GM21360 (cell line): ENCODE measurements at regions not wholly inside any gene's neighbourhood (a gene's known extent, or its start where the extent isn't known, plus 50 kb on each side); places are given as distances from the start of the nearest gene placed in this dataset.
"Not testable (repeated sequence)": the region's sequence is repeated elsewhere in the genome, so short reads cannot be mapped to it uniquely, and the experiment has no call there.

Experiments used
- ATAC-seq: cut with Tn5 transposase; IDR thresholded peaks from one replicate; pipeline ENCODE4 v1.9.1; 2021; ENCODE audit warnings: mild to moderate bottlenecking, moderate library complexity; ENCODE audit not compliant: unreplicated experiment

DNA sequence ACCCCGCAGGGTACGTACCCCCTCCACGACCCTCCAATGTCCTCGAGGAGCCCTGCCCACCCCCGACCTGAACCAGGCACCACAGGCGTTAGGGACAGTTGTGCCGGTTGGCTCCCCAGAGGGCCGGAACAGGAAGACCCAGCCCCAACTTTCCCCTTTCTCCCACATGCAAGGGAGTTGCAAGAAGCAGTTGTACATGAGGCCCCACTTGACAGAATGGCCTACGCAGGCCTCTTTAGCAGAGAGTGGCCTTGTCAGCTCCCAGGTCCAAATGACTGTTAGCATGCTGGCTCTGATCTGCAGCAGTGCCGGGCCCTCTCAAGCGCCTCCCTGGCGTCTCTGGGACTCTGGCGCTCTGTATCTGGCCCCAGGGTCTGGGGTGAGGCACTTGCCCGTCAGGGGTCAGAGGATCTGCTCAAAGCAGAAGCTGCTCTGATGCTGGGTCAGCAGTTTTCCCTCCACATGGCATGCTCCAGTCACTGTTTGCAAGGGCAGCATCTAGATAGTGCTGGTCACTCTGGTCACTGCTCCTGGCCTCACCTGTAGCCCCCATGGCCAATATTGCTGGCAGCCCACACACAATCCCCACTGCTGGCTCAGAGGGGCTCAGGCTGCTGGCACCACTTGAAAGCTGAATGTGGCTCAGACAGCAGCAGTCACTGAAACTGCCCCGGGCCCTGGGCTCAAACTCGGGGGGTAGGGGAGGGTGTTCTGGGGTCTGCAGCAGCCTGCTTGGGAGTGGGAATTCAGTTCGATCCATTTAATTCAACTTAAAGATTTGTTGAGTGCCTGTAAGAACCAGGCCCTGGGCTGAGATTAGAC, 254.5 kb downstream of the FAM43A start:
- no peak for ATAC-seq

DNA sequence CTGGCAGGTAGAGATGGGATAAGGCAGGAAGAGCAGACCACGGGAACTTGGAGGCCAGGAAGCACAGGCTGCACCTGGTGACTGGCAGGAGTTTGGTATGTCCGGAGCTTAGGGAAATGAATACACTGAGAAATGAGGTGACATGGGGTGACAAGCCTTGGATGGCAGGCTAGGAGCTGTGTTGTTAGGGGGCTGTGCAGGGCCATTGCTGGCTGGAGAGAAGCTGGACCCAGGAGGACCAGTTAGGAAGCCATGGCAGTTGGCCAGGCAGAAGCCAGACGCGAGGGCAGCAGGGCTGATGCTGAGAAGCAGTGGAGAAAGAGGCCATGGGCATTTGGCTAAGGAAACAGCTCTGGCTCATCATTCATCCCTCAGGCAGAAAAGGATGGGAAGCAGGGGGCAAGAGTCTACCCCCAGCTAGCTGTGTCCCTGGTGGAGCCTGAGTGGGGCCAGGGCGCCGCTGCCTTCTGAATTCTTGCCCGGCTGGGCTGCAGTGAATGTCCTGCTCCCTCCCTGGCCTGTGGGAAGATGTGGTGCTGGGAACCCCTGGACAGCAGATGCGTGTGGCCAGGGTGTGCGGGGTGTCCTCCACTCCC, 255.8 kb downstream of the FAM43A start:
- no peak for ATAC-seq

DNA sequence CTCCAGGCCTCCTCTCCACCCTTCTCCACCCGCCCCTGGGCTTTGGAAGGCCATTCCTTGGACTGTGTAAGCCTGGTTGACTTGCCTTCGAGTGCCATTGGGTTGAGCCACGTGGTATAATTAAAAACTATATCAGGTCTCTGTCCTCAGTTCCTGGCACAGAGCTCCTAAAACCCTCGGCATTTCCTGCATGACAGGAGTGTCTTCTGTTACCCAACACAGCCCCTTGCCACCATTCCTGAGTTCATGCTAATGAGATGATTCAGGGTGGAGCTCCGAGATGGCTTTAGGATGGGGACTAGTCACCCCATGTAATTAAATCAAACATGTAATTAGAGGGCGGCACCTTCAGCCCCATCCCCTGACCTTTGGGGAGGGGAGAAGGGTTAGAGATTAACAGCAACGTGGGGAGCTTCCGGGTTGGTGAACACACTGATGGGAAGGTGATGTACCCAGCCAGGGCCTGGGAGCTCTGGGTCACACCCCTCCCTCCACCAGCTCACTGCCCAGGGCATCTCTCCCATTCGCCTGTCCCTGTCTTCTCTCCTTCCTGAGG, 256.4 kb downstream of the FAM43A start:
- ATAC-seq, result no peak

DNA sequence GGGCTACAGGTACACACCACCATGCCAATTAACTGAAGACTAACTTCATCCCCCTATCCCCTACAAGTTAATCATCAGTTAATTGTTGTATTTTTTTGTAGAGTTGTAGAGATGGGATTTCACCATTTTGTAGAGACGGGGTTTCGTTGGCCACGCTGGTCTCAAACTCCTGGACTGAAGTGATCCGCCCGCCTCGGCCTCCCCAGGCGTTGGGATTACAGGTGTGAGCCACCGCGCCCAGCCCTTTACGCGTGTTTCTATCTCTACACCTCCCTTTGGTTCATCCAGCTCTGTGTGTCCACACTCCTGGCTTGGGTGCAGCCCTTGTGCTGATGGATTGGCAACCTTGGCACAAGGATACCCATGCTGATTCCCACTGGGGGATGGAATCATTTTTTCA, 258.8 kb downstream of the FAM43A start:
- ATAC-seq, result no peak

DNA sequence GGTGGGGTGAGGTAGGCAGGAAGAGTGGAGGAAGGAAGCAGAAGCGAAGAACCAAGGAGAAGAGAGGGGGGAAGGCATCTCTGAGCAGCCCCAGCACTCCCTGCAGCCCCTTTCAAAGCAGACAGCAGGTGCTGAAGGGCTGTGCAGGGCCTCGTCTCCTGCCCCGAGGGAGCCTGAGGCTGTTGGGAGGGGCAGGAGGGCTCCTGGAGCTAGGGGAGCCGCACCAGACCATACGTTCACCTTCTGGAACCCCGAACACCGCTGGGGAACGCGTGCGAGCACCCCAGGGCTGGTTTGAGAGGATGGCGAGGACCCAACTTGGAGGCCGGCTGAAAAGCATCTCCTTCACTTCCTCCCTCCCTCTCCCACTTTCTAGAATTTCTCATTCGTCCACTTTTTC, 259.8 kb downstream of the FAM43A start:
- ATAC-seq, result no peak

DNA sequence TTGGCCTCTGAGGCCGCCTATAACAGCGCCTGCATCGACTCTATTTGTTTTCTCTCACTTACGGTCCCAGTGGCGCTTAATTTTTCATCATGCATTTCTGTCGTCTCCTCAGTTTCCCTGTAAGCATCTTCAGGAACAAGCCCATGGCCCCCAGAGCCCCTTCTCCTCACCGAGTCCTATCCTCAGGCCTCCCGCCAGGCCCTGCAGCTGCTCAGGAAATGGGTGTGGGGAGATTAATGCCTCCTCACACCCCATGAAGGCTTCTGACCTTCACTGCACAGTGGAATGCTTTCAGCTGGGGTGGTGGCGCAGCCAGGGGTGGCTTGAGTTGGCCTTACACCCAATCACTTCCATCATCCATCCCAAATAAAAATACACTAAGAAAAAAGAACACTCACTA, 260.4 kb downstream of the FAM43A start:
- ATAC-seq, result no peak

DNA sequence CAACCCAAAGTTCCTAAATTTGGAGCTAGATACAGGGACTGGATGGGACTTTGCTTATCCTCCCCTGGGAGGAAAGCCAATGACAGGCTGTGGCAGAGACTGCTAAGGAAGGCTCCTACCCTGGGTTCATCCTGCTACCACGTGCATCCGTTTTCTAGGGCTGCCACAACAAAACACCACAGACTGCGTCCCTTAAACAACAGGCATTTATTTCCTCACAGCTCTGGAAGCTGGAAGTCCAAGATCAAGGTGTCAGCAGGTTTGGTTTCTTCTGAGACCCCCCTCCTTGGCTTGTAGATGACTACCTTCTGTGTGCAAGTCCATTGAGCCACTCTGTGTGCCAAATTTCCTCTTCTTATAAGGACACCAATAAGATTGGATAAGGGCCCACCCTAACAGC, 263.9 kb downstream of the FAM43A start:
- ATAC-seq, result no peak

DNA sequence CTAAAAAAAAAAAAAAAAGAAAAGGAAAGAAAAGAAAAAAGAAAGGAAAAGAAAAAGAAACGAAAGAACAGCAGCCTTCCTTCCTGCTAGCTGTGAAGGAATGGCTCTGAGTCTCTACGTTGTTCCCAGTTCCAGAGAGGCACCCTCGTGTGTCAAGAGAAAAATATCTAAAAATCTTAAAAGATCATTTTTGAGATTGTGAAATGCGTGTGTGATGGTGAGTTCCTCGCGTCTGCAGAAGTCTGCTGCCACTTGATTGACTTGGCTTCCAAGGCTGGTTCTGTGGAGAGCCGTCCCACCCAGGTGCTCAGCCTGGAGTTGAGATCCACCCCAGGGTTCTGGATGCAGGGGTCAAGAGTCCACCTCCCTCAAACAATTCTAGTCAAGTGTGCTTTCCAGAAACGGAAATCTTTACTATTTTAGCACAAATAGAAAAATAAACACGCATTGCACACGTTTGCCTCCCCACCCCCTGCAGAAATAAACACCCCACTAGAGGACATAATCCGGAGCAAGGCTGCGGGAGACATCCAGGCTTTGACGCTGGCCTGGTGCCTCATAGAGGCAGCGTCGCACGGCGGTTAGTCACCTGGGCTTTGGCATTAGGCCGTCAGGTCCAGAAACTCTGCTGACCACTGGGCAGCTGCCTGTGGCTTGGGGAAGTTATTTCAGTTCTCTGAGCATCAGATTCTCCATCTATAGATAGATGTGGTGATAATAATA, 265.4 kb downstream of the FAM43A start:
- ATAC-seq, result no peak

DNA sequence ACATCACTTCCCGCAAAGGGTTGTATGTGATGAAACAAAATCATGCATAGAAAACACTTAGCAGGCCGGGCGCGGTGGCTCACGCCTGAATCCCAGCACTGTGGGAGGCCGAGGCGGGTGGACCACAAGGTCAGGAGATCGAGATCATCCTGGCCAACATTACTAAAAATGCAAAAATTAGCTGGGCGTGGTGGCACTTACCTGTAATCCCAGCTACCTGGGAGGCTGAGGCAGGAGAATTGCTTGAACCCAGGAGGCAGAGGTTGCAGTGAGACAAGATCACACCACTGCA, 265.9 kb downstream of the FAM43A start:
- ATAC-seq, result not testable (repeated sequence)

DNA sequence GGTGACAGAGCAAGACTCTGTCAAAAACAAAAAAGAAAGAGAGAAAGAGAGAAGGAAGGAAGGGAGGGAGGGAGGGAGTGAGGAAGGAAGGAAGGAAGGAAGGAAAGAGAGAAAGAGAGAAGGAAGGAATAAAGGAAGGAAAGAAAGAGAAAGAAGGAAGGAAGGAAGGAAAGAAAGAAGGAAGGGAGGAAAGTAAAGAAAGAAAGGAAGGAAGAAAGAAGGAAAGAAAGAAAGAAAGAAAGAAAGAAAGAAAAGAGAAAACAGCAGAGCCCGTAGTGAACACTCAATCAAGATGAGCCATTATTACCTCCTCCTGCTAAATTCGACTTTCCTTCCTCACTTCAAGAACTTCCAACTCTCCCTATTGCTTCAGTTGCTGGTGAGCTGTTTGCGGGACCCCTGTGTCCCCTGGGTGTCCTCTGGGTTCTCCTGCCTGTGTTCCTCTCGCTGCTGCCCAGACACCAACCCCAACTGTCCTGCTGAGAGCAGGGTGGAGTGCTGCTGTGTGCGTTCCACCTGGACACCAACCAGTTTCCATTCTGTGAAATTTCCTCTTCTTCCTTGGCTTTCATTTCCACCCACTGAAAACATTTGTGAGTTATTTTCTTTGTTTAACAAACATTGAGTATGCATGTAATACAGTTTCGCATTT, 266.4 kb downstream of the FAM43A start:
- no peak for ATAC-seq

DNA sequence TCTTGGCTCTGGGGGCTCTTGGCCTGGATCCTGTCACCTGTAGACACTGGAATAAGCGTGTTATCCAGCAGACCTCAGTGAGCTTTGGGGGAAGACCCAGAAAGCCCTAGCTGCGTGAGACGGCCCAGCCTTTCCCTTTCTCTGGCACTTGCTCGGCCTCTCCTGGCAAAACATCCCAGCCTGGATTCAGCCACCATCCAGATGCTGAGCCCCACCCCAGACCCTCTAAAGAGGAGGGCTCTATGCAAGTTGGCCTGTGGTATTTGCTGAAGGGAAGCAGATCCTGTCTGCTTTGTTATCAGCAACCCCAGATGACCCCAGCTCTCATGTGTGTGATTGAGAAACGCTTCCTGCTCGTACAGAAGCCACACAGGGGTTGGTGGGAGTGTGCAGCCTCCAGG, 267.2 kb downstream of the FAM43A start:
- no peak for ATAC-seq

DNA sequence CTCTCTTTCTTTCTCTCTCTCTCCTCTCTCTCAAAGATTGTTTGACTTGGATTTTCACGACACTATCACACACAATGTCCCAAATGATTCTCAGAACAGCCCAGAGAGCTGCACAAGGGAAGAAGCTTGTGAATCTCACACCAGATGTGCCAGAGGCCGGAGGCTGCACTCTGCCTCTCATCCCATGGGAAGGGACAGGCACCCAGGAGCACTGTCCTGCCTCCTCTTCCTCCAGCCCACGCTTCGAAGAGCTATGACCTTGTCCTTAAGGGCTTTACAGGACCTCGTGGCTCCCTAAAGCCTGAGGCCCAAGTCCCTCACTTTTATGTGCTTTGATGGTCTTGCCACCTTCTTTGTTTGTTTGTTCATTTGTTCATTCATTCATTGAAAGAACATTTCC, 267.6 kb downstream of the FAM43A start:
- no peak for ATAC-seq

DNA sequence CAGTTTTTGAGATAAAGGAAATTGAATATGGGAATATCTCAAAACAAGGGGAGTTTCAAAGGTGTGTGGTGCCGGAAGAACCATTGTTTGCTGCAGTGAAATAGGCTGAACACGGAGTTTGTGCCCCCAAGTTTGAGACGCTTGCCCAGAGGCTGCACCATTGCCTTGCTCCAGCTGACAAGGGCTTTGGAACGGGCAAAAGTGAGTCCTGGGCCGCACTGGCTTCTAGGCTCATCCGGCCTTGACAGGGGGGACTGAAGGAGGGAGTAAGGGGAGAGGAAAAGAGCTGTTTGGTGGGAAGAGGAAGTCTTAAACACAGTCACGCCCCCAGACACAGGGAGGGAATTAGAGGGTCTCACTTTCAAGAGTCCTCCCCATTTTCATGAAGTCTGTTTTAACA, 269.9 kb downstream of the FAM43A start:
- no peak for ATAC-seq

DNA sequence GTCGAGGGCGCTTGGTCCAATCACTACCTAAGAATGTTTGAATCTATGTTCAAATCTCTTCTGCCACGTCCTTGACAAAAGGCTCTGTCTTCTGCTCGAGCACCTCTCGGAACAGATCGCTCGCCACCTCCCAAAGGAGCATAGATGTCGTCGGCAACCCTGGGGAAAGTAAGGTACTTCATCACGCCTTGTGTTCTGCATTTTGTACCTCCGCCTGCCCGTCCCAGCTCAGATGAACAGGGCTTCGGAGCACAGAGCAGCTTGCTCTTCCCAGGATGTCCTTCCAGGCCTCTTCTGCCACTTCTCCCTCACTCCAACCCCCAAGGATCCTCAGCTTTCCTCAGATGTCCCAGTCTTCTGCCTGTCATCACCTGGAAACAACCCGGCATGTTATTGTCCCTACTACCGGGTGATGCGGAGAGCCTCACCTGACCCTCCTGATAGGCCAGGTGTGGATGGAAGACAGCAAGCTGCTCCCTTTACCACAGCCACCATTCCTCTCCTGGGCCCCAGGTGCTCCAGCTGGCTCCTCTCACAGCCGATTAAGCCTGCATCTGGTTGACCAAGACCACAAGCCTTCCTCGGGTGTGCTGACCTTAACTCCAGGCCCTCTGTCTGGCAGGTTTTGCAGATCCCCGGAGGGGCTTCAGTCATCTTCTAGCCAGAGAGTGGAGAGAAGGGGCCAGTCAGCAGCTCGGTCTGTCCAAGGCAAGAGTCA, 270.5 kb downstream of the FAM43A start:
- ATAC-seq, result no peak

DNA sequence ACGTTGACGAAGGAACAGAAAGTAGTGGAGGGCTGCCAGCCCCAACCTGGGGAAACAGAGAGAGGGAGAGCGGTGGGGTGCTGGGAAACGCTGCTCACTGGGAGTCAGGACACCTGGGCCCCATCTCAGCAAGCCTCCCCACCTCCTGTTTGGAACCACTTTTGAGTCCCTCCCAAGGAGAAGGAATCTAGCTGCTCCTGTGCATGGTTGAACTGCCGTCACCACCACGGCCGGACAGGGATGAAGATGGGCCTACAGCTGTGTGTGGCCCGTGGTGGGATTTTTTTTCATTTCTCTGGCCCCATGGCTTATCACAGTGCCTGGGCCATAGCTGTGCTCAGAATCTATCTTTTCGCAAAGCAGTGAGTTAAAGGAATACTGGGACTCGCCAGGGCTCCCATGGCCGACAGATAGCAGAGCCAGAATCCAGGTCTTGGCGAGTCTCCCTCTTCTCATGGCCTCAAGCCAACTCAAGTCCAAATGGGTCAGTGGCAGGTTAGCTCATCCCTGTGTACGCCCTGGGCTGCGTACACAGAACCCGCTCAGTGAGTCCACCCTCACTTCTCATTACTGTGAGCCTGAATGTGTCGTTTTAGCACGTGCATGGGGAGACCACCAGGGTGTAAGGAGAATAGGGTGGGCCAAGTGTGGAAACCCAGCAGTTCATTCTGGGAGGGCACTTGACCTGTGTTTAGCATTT, 271.2 kb downstream of the FAM43A start:
- ATAC-seq, result no peak

DNA sequence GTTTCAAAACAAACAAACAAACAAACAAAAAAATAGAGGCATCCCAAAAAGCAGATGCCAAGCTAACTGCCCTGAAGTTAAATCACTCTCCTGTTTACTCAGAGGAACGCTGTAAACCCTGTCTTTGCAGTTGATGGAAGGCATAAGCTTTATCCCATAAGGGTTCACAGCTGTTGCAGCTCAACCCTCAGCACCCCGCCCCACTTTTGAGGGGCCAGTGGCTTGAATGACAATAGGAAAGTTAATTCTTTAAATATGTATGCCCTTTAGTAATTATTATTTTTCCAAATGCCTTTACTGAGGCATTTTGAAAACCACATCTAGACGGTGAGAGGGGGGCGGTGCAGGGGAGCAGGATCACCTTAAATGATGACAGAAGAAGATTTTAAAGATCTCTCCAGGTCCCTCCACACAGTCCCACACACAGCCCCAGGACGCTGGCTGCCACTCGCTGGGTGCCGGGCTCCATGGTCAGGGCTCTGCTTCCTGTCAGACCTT, 272.1 kb downstream of the FAM43A start:
- ATAC-seq, result no peak

DNA sequence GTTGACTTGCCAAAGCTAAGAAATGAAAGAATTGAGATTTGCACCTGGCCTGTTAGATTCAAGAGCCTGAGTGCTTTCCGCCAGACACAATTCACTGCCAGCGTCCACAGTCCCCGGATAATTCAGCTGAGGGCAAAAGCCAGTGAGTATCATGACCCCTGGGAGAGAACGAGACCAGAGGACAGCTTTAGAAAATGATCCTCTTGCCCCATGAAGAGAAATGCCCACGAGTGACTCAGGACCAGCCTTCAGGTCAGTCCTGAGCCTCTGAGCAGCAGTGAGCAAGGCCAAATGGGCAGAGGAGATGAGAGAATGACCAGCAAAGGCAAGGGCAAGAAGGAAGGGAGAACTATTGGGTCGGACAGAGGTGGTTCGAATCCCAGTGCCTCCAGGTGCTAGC, 273.5 kb downstream of the FAM43A start:
- ATAC-seq, result no peak

DNA sequence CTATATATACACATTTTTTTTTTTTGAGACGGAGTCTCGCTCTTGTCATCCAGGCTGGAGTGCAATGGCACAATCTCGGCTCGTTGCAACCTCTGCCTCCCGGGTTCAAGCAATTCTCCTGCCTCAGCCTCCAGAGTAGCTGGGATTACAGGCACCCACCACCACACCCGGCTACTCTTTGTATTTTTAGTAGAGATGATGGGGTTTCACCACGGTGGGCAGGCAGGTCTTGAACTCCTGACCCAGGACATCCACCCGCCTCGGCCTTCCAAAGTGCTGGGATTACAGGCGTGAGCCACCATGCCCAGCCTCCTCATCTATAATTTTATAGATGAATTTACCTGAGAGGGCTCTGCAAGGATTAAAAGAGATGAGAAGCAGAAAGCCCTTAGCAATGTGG, 274.0 kb downstream of the FAM43A start:
- ATAC-seq, result not testable (repeated sequence)

DNA sequence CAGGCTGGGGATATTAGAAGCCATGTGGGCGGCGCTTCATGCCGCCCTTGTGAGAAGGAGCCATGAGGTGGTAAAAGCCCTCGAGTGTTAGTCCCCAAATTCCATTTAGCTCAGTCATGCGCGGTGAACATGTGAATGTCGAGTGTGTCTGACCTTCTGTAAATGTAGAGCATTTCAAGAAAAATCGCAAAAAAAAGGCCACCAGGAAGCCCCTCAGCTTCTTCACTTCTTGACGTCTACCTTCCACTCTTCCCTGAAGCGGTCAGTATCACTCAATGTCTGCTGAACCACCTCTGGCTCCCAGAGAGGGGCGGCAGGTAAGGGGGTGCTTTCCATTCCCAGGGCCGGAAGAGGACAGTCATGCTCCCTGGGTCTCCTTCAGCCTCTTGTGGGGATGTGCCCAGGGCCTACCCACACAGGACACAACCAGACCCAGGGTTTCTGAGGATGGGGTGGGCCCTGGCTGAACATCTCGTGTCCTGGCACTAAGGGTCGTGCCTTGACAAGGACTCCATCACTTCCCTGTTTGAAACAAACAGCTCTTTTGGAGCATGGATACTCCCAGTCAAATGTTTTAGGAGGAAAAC, 274.9 kb downstream of the FAM43A start:
- no peak for ATAC-seq

DNA sequence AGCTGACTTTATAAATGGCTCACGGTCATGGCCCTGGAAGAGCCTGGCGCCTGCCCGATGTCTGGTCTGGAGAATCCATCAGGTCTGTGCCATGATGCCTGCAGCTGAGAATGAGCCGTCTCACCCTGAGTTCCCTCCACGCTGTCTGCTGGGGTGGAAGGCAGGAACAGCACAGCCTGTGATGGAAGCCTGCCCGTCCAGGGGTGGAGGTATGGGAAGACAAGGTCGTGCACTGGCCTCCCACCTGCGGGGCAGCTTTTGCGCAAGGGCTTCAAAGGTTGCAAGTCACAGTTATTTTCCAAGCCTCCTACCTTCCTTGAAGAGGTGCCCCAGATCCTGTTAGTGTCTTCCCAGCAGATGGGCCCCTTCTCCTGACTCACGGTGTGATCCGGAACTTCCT, 275.5 kb downstream of the FAM43A start:
- ATAC-seq, result no peak
